PFSK-1 (cell line): ENCODE measurements at regions not wholly inside any gene's neighbourhood (a gene's known extent, or its start where the extent isn't known, plus 50 kb on each side); places are given as distances from the start of the nearest gene placed in this dataset.

ENCODE experiments used
- POLR2AphosphoS5 ChIP-seq: IDR thresholded peaks from 2 replicates; pipeline ENCODE4 v1.6.1; 2012; ENCODE audit warnings: low read depth, mild to moderate bottlenecking, control low read depth, low read length, moderate library complexity
- TF ChIP-seq, protein P1 (sequence below), 2 experiments: IDR thresholded peaks; 2 replicates each; pipeline versions ENCODE4 v1.6.1 to v1.8.0; 2011 to 2012; ENCODE audit warnings: low read depth in 2 of 2, low read length in 2 of 2, control low read depth in 1 of 2, inconsistent platforms in 1 of 2, mild to moderate bottlenecking in 1 of 2, moderate library complexity in 1 of 2; ENCODE audit not compliant: insufficient read depth in 1 of 2

DNA sequence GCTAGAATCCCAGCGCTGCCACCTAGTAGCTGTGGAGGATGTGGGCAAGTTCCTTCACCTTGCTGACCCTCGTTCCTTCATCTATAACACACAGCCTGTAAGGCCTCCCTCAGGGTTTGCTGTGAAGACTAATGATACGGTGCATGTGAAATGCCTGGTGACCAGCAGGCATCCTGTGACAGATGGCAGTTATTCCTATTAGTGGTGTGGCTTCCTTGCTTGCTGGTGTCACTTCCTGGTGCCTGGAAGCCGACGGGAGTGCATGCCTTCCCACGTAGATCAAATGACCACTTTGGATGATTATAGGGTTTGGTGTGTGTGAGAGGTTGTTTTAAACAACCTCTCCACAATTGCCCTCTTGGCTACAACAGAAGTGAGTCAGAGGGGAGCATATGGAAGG is 894.9 kb downstream of the VRK1 start:
- TF ChIP-seq, protein P1, sequence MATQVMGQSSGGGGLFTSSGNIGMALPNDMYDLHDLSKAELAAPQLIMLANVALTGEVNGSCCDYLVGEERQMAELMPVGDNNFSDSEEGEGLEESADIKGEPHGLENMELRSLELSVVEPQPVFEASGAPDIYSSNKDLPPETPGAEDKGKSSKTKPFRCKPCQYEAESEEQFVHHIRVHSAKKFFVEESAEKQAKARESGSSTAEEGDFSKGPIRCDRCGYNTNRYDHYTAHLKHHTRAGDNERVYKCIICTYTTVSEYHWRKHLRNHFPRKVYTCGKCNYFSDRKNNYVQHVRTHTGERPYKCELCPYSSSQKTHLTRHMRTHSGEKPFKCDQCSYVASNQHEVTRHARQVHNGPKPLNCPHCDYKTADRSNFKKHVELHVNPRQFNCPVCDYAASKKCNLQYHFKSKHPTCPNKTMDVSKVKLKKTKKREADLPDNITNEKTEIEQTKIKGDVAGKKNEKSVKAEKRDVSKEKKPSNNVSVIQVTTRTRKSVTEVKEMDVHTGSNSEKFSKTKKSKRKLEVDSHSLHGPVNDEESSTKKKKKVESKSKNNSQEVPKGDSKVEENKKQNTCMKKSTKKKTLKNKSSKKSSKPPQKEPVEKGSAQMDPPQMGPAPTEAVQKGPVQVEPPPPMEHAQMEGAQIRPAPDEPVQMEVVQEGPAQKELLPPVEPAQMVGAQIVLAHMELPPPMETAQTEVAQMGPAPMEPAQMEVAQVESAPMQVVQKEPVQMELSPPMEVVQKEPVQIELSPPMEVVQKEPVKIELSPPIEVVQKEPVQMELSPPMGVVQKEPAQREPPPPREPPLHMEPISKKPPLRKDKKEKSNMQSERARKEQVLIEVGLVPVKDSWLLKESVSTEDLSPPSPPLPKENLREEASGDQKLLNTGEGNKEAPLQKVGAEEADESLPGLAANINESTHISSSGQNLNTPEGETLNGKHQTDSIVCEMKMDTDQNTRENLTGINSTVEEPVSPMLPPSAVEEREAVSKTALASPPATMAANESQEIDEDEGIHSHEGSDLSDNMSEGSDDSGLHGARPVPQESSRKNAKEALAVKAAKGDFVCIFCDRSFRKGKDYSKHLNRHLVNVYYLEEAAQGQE (IDR thresholded peaks at IDR 0.05; ENCODE audit: insufficient read depth in 1 of 2, low read depth in 2 of 2, low read length in 2 of 2): no peak
- no peak for TF ChIP-seq POLR2AphosphoS5
